Mononuclear cell (primary cell): ENCODE measurements at regions not wholly inside any gene's neighbourhood (a gene's known extent, or its start where the extent isn't known, plus 50 kb on each side); places are given as distances from the start of the nearest gene placed in this dataset.

Source experiments
- H3K27me3 ChIP-seq: 2 replicates; pipeline ENCODE4 v1.6.0; 2011; ENCODE audit warnings: low read length, control low read depth; ENCODE audit not compliant: insufficient read depth
- H3K4me1 ChIP-seq: 2 replicates; pipeline ENCODE4 v1.5.1; 2011; ENCODE audit warnings: mild to moderate bottlenecking, low read length, control low read depth; ENCODE audit not compliant: insufficient read depth
- H3K4me3 ChIP-seq: 2 replicates; pipeline ENCODE4 v1.5.1; 2011; ENCODE audit warnings: mild to moderate bottlenecking, low read length, moderate library complexity
- H3K9me3 ChIP-seq: 2 replicates; pipeline ENCODE4 v1.5.1; 2011; ENCODE audit warnings: low read depth, mild to moderate bottlenecking, control low read depth, low read length

- no peaks in the 10 kb centered on the region for H3K27me3 ChIP-seq
- H3K4me1 ChIP-seq: no peaks in the 10 kb centered on the region
- no peaks in the 10 kb centered on the region for H3K9me3 ChIP-seq
- no peak overlapping the region for H3K4me3 ChIP-seq
Observed at GRCh38 chr1:56061824-56062223, 517.5 kb downstream of the PLPP3 start.

GRCh38 chr1:56060906-56061305 lies 518.5 kb downstream of the PLPP3 start:
- Histone ChIP-seq H3K4me1 (no peaks in the 10 kb centered on the region), H3K4me3 (no peak overlapping the region), H3K9me3 (no peaks in the 10 kb centered on the region), H3K27me3 (no peaks in the 10 kb centered on the region)

GRCh38 chr1:56057466-56058405 lies 521.6 kb downstream of the PLPP3 start:
- Histone ChIP-seq H3K4me1 (no peaks in the 10 kb centered on the region), H3K9me3 (no peaks in the 10 kb centered on the region), H3K4me3 (no peak overlapping the region), H3K27me3 (no peaks in the 10 kb centered on the region)

GRCh38 chr1:56056438-56057287 lies 522.7 kb downstream of the PLPP3 start:
- H3K27me3 ChIP-seq: no peaks in the 10 kb centered on the region
- H3K4me1 ChIP-seq: no peaks in the 10 kb centered on the region
- H3K4me3 ChIP-seq: no peak overlapping the region
- H3K9me3 ChIP-seq: no peaks in the 10 kb centered on the region

- Histone ChIP-seq H3K4me3 (no peak overlapping the region), H3K4me1 (no peaks in the 10 kb centered on the region), H3K27me3 (no peaks in the 10 kb centered on the region), H3K9me3 (no peaks in the 10 kb centered on the region)
Observed at GRCh38 chr1:56054959-56055358, 524.4 kb downstream of the PLPP3 start.

GRCh38 chr1:56052041-56052440 lies 527.3 kb downstream of the PLPP3 start:
- no peak overlapping the region for H3K4me3 ChIP-seq
- H3K27me3 ChIP-seq: no peaks in the 10 kb centered on the region
- no peaks in the 10 kb centered on the region for H3K9me3 ChIP-seq
- no peaks in the 10 kb centered on the region for H3K4me1 ChIP-seq

GRCh38 chr1:56050911-56051310 lies 528.5 kb downstream of the PLPP3 start:
- Histone ChIP-seq H3K4me1 (no peaks in the 10 kb centered on the region), H3K9me3 (no peaks in the 10 kb centered on the region), H3K4me3 (no peak overlapping the region), H3K27me3 (no peaks in the 10 kb centered on the region)

- no peaks in the 10 kb centered on the region for H3K27me3 ChIP-seq
- no peaks in the 10 kb centered on the region for H3K9me3 ChIP-seq
- no peak overlapping the region for H3K4me3 ChIP-seq
- no peaks in the 10 kb centered on the region for H3K4me1 ChIP-seq
Observed at GRCh38 chr1:56045477-56045876, 533.9 kb downstream of the PLPP3 start.

- Histone ChIP-seq H3K4me1 (no peaks in the 10 kb centered on the region), H3K9me3 (no peaks in the 10 kb centered on the region), H3K27me3 (no peaks in the 10 kb centered on the region), H3K4me3 (no peak overlapping the region)
Observed at GRCh38 chr1:56045062-56045461, 534.3 kb downstream of the PLPP3 start.

- Histone ChIP-seq H3K4me1 (no peaks in the 10 kb centered on the region), H3K9me3 (no peaks in the 10 kb centered on the region), H3K4me3 (no peak overlapping the region), H3K27me3 (no peaks in the 10 kb centered on the region)
Observed at GRCh38 chr1:56036479-56036878, 542.9 kb downstream of the PLPP3 start.

GRCh38 chr1:56034847-56035481 lies 544.4 kb downstream of the PLPP3 start:
- Histone ChIP-seq H3K9me3 (no peaks in the 10 kb centered on the region), H3K4me3 (no peak overlapping the region), H3K4me1 (no peaks in the 10 kb centered on the region), H3K27me3 (no peaks in the 10 kb centered on the region)

- H3K4me1 ChIP-seq: no peaks in the 10 kb centered on the region
- H3K4me3 ChIP-seq: no peak overlapping the region
- H3K9me3 ChIP-seq: no peaks in the 10 kb centered on the region
- H3K27me3 ChIP-seq: no peaks in the 10 kb centered on the region
Observed at GRCh38 chr1:56034222-56034621, 545.1 kb downstream of the PLPP3 start.

GRCh38 chr1:56033321-56034037 lies 545.9 kb downstream of the PLPP3 start:
- H3K4me1 ChIP-seq: no peaks in the 10 kb centered on the region
- no peak overlapping the region for H3K4me3 ChIP-seq
- H3K27me3 ChIP-seq: no peaks in the 10 kb centered on the region
- H3K9me3 ChIP-seq: no peaks in the 10 kb centered on the region

GRCh38 chr1:56032096-56032676 lies 547.2 kb downstream of the PLPP3 start:
- Histone ChIP-seq H3K4me1 (no peaks in the 10 kb centered on the region), H3K4me3 (no peak overlapping the region), H3K9me3 (no peaks in the 10 kb centered on the region), H3K27me3 (no peaks in the 10 kb centered on the region)
